ENCODE measurements at regions not wholly inside any gene's neighbourhood (a gene's known extent, or its start where the extent isn't known, plus 50 kb on each side); places are given as distances from the start of the nearest gene placed in this dataset.
"Not testable (repeated sequence)": the region's sequence is repeated elsewhere in the genome, so short reads cannot be mapped to it uniquely, and the experiment has no call there.

GRCh38 chr12:34233618-34234017 lies 211.3 kb downstream of the ALG10 start:
- Histone ChIP-seq H3K36me3 (no peaks in the 10 kb centered on the region), H3K27me3 (no peaks in the 10 kb centered on the region), H3K27ac (no peak overlapping the region), H3K4me3 (no peak overlapping the region), H3K9me3 (no peaks in the 10 kb centered on the region), H3K4me1 (no peaks in the 10 kb centered on the region)
- intact Hi-C loops (cut with DNase I; ENCODE audit: low total_unique reads), result no loop called here
- DNase-seq, result no peak
- no peak for TF ChIP-seq CTCF (IDR thresholded peaks at IDR 0.05)

GRCh38 chr12:34236073-34236472 lies 213.8 kb downstream of the ALG10 start:
- no peaks in the 10 kb centered on the region for H3K4me1 ChIP-seq
- no peaks in the 10 kb centered on the region for H3K36me3 ChIP-seq
- no peak for TF ChIP-seq CTCF (IDR thresholded peaks at IDR 0.05)
- intact Hi-C loops (cut with DNase I; ENCODE audit: low total_unique reads), result no loop called here
- H3K27me3 ChIP-seq, result no peaks in the 10 kb centered on the region
- H3K27ac ChIP-seq, result no peak overlapping the region
- no peak overlapping the region for H3K4me3 ChIP-seq
- no peak for DNase-seq
- H3K9me3 ChIP-seq, result no peaks in the 10 kb centered on the region

- intact Hi-C loops (cut with DNase I; ENCODE audit: low total_unique reads), result no loop called here
- no peaks in the 10 kb centered on the region for H3K27me3 ChIP-seq
- no peaks in the 10 kb centered on the region for H3K4me1 ChIP-seq
- H3K4me3 ChIP-seq, result no peak overlapping the region
- H3K27ac ChIP-seq, result no peak overlapping the region
- no peak for TF ChIP-seq CTCF (IDR thresholded peaks at IDR 0.05)
- H3K36me3 ChIP-seq, result no peaks in the 10 kb centered on the region
- DNase-seq, result no peak
- no peaks in the 10 kb centered on the region for H3K9me3 ChIP-seq
Observed at GRCh38 chr12:34244608-34245007, 222.3 kb downstream of the ALG10 start.

- H3K27ac ChIP-seq, result no peak overlapping the region
- H3K27me3 ChIP-seq, result no peaks in the 10 kb centered on the region
- no peaks in the 10 kb centered on the region for H3K4me1 ChIP-seq
- H3K9me3 ChIP-seq, result no peaks in the 10 kb centered on the region
- no peak for DNase-seq
- H3K36me3 ChIP-seq, result no peaks in the 10 kb centered on the region
- intact Hi-C loops (cut with DNase I; ENCODE audit: low total_unique reads), result no loop called here
- TF ChIP-seq CTCF (IDR thresholded peaks at IDR 0.05), result no peak
- no peak overlapping the region for H3K4me3 ChIP-seq
Observed at GRCh38 chr12:34249271-34249670, 227.0 kb downstream of the ALG10 start.

- H3K27ac ChIP-seq; intact Hi-C loops (cut with DNase I; ENCODE audit: low total_unique reads); DNase-seq; H3K4me1 ChIP-seq; H3K36me3 ChIP-seq; H3K27me3 ChIP-seq; H3K4me3 ChIP-seq; H3K9me3 ChIP-seq: not testable (repeated sequence)
Observed at GRCh38 chr12:34251879-34252278, 229.6 kb downstream of the ALG10 start.

- H3K27ac ChIP-seq, result no peak overlapping the region
- DNase-seq, result no peak
- H3K9me3 ChIP-seq, result no peaks in the 10 kb centered on the region
- no peak for TF ChIP-seq CTCF (IDR thresholded peaks at IDR 0.05)
- H3K36me3 ChIP-seq, result no peaks in the 10 kb centered on the region
- H3K4me3 ChIP-seq, result no peak overlapping the region
- H3K4me1 ChIP-seq, result no peaks in the 10 kb centered on the region
- no peaks in the 10 kb centered on the region for H3K27me3 ChIP-seq
- intact Hi-C loops (cut with DNase I; ENCODE audit: low total_unique reads), result no loop called here
Observed at GRCh38 chr12:34253674-34254073, 231.4 kb downstream of the ALG10 start.

All from tibial artery (tissue), 4 donors.